Endothelial cell (in vitro differentiated cells): ENCODE measurements at regions not wholly inside any gene's neighbourhood (a gene's known extent, or its start where the extent isn't known, plus 50 kb on each side); places are given as distances from the start of the nearest gene placed in this dataset.

Experiments used
- DNase-seq: peaks from one replicate; pipeline ENCODE4 v3.0.0; 2021; ENCODE audit warnings: low spot score
- H3K27ac Mint-ChIP-seq: one replicate; pipeline ENCODE4 v1.8.0; 2021; ENCODE audit warnings: mixed read lengths, inconsistent platforms; ENCODE audit not compliant: unreplicated experiment
- H3K27me3 Mint-ChIP-seq: one replicate; pipeline ENCODE4 v1.8.0; 2021; ENCODE audit warnings: mild to moderate bottlenecking, moderate library complexity, mixed read lengths, inconsistent platforms; ENCODE audit not compliant: unreplicated experiment
- H3K36me3 Mint-ChIP-seq: one replicate; pipeline ENCODE4 v1.8.0; 2021; ENCODE audit warnings: mild to moderate bottlenecking, low read depth, mixed read lengths, inconsistent platforms; ENCODE audit not compliant: unreplicated experiment
- H3K4me1 Mint-ChIP-seq: one replicate; pipeline ENCODE4 v1.8.0; 2021; ENCODE audit warnings: mild to moderate bottlenecking, mixed read lengths, inconsistent platforms; ENCODE audit not compliant: unreplicated experiment
- H3K4me3 Mint-ChIP-seq: one replicate; pipeline ENCODE4 v1.8.0; 2021; ENCODE audit warnings: mild to moderate bottlenecking, mixed read lengths, inconsistent platforms; ENCODE audit not compliant: unreplicated experiment
- H3K9me3 Mint-ChIP-seq: one replicate; pipeline ENCODE4 v1.8.0; 2021; ENCODE audit warnings: mixed read lengths, inconsistent platforms; ENCODE audit not compliant: unreplicated experiment
- CTCF ChIP-seq: fragments of 200-600 bp; sonication (generic); IDR thresholded peaks from one replicate; pipeline ENCODE4 v1.5.0; 2021; ENCODE audit warnings: antibody characterized with exemption; ENCODE audit not compliant: unreplicated experiment

- Mint-ChIP-seq H3K36me3 (no peaks in the 10 kb centered on the region), H3K27me3 (no peaks in the 10 kb centered on the region), H3K27ac (no peak overlapping the region), H3K4me3 (no peak overlapping the region), H3K9me3 (no peaks in the 10 kb centered on the region), H3K4me1 (no peaks in the 10 kb centered on the region)
- TF ChIP-seq CTCF, result no peak
- DNase-seq, result no peak
Measured at GRCh38 chr11:25710975-25711374, 621.0 kb upstream of the ANO3 start.

GRCh38 chr11:25727944-25728343 lies 604.0 kb upstream of the ANO3 start:
- H3K36me3 Mint-ChIP-seq, result peaks cover 6% of the 10 kb centered on the region
- no peak for DNase-seq
- H3K27me3 Mint-ChIP-seq, result no peaks in the 10 kb centered on the region
- H3K4me3 Mint-ChIP-seq, result no peak overlapping the region
- peaks cover 5% of the 10 kb centered on the region for H3K9me3 Mint-ChIP-seq
- no peaks in the 10 kb centered on the region for H3K4me1 Mint-ChIP-seq
- TF ChIP-seq CTCF, result no peak
- no peak overlapping the region for H3K27ac Mint-ChIP-seq

GRCh38 chr11:25730230-25730629 lies 601.7 kb upstream of the ANO3 start:
- Mint-ChIP-seq H3K27ac (no peak overlapping the region), H3K4me3 (no peak overlapping the region)

GRCh38 chr11:25733777-25734176 lies 598.2 kb upstream of the ANO3 start:
- no peaks in the 10 kb centered on the region for H3K4me1 Mint-ChIP-seq
- H3K36me3 Mint-ChIP-seq, result no peaks in the 10 kb centered on the region
- no peak overlapping the region for H3K27ac Mint-ChIP-seq
- H3K9me3 Mint-ChIP-seq, result no peaks in the 10 kb centered on the region
- H3K4me3 Mint-ChIP-seq, result no peak overlapping the region
- peaks cover 2% of the 10 kb centered on the region for H3K27me3 Mint-ChIP-seq
- TF ChIP-seq CTCF, result no peak
- DNase-seq, result no peak

More at GRCh38 chr11:25730230-25730629, 601.7 kb upstream of the ANO3 start:
- peaks cover 2% of the 10 kb centered on the region for H3K27me3 Mint-ChIP-seq
- H3K36me3 Mint-ChIP-seq, result no peaks in the 10 kb centered on the region
- DNase-seq, result no peak
- no peaks in the 10 kb centered on the region for H3K4me1 Mint-ChIP-seq
- no peaks in the 10 kb centered on the region for H3K9me3 Mint-ChIP-seq
- no peak for TF ChIP-seq CTCF

- H3K4me3 Mint-ChIP-seq, result no peak overlapping the region
- H3K27me3 Mint-ChIP-seq, result peaks cover 2% of the 10 kb centered on the region
- H3K36me3 Mint-ChIP-seq, result no peaks in the 10 kb centered on the region
- peak; percentile 47 for TF ChIP-seq CTCF
- H3K27ac Mint-ChIP-seq, result no peak overlapping the region
- peak; percentile 30 for DNase-seq
- H3K4me1 Mint-ChIP-seq, result no peaks in the 10 kb centered on the region
- H3K9me3 Mint-ChIP-seq, result no peaks in the 10 kb centered on the region
Measured at GRCh38 chr11:25734591-25735211, 597.2 kb upstream of the ANO3 start.
